Activated CD8-positive, alpha-beta memory T cell treated with anti-CD3 and anti-CD28 coated beads for 24 hours (primary cell): ENCODE measurements at regions not wholly inside any gene's neighbourhood (a gene's known extent, or its start where the extent isn't known, plus 50 kb on each side); places are given as distances from the start of the nearest gene placed in this dataset.

Source experiments
- DNase-seq: peaks from one replicate; pipeline ENCODE4 v3.0.0-alpha.2; 2020

- DNase-seq: no peak
Measured at GRCh38 chr14:22011253-22011642, 337.6 kb upstream of the OR4E1 start.

- DNase-seq: no peak
Measured at GRCh38 chr14:22010545-22011252, 337.1 kb upstream of the OR4E1 start.

GRCh38 chr14:22008766-22009165 is 335.1 kb upstream of the OR4E1 start:
- no peak for DNase-seq

- DNase-seq: no peak
Measured at GRCh38 chr14:22007784-22008412, 334.3 kb upstream of the OR4E1 start.

- DNase-seq: no peak
Measured at GRCh38 chr14:22007363-22007762, 333.7 kb upstream of the OR4E1 start.

- DNase-seq: no peak
Measured at GRCh38 chr14:22003461-22003860, 329.8 kb upstream of the OR4E1 start.

- peak; percentile 79 for DNase-seq
Measured at GRCh38 chr14:22002860-22003284, 329.3 kb upstream of the OR4E1 start.

- no peak for DNase-seq
Measured at GRCh38 chr14:21999402-21999801, 325.8 kb upstream of the OR4E1 start.

GRCh38 chr14:21997300-21997699 is 323.7 kb upstream of the OR4E1 start:
- DNase-seq: no peak

- DNase-seq: no peak
Measured at GRCh38 chr14:21995332-21995731, 321.7 kb upstream of the OR4E1 start.

- no peak for DNase-seq
Measured at GRCh38 chr14:21993837-21994236, 320.2 kb upstream of the OR4E1 start.

GRCh38 chr14:21993070-21993469 is 319.5 kb upstream of the OR4E1 start:
- DNase-seq: no peak

- no peak for DNase-seq
Measured at GRCh38 chr14:21991130-21991529, 317.5 kb upstream of the OR4E1 start.

- no peak for DNase-seq
Measured at GRCh38 chr14:21990116-21990515, 316.5 kb upstream of the OR4E1 start.

GRCh38 chr14:21989090-21989489 is 315.5 kb upstream of the OR4E1 start:
- DNase-seq: no peak

GRCh38 chr14:21988413-21988812 is 314.8 kb upstream of the OR4E1 start:
- DNase-seq: no peak

GRCh38 chr14:21987937-21988336 is 314.3 kb upstream of the OR4E1 start:
- no peak for DNase-seq

GRCh38 chr14:21985081-21985480 is 311.5 kb upstream of the OR4E1 start:
- DNase-seq: no peak

GRCh38 chr14:21978999-21979314 is 305.3 kb upstream of the OR4E1 start:
- DNase-seq: no peak

- DNase-seq: peak; percentile 78
Measured at GRCh38 chr14:21978184-21978998, 304.8 kb upstream of the OR4E1 start.

- no peak for DNase-seq
Measured at GRCh38 chr14:21974741-21975140, 301.1 kb upstream of the OR4E1 start.

GRCh38 chr14:21965042-21965441 is 291.4 kb upstream of the OR4E1 start:
- DNase-seq: no peak

- no peak for DNase-seq
Measured at GRCh38 chr14:21964180-21964579, 290.6 kb upstream of the OR4E1 start.

- no peak for DNase-seq
Measured at GRCh38 chr14:21960636-21961035, 287.0 kb upstream of the OR4E1 start.
